ENCODE measurements at regions not wholly inside any gene's neighbourhood (a gene's known extent, or its start where the extent isn't known, plus 50 kb on each side); places are given as distances from the start of the nearest gene placed in this dataset.
A peak's percentile ranks its signal among the peaks of the same experiment; 100 is the strongest.
"Not testable (repeated sequence)": the region's sequence is repeated elsewhere in the genome, so short reads cannot be mapped to it uniquely, and the experiment has no call there.

- no peak for DNase-seq (ENCODE audit: low read depth, low spot score)
Observed at GRCh38 chr10:119996944-119997343, 104.4 kb downstream of the SEC23IP start.

- DNase-seq (ENCODE audit: low read depth, low spot score): no peak
Observed at GRCh38 chr10:119997429-119997828, 104.9 kb downstream of the SEC23IP start.

- DNase-seq (ENCODE audit: low read depth, low spot score): no peak
Observed at GRCh38 chr10:120002785-120003184, 110.3 kb downstream of the SEC23IP start.

- no peak for DNase-seq (ENCODE audit: low read depth, low spot score)
Observed at GRCh38 chr10:120005207-120006201, 113.0 kb downstream of the SEC23IP start.

- no peak for DNase-seq (ENCODE audit: low read depth, low spot score)
Observed at GRCh38 chr10:120007261-120007660, 114.7 kb downstream of the SEC23IP start.

GRCh38 chr10:120011359-120012130, 119.0 kb downstream of the SEC23IP start:
- DNase-seq (ENCODE audit: low read depth, low spot score): peak; percentile 25

GRCh38 chr10:120012131-120012400, 119.5 kb downstream of the SEC23IP start:
- DNase-seq (ENCODE audit: low read depth, low spot score): no peak

GRCh38 chr10:120012566-120012965, 120.0 kb downstream of the SEC23IP start:
- DNase-seq (ENCODE audit: low read depth, low spot score): no peak

GRCh38 chr10:120014031-120014430, 121.5 kb downstream of the SEC23IP start:
- DNase-seq (ENCODE audit: low read depth, low spot score): no peak

- DNase-seq (ENCODE audit: low read depth, low spot score): no peak
Observed at GRCh38 chr10:120015064-120015463, 122.5 kb downstream of the SEC23IP start.

GRCh38 chr10:120016906-120017305, 124.4 kb downstream of the SEC23IP start:
- DNase-seq (ENCODE audit: low read depth, low spot score): no peak

- DNase-seq (ENCODE audit: low read depth, low spot score): no peak
Observed at GRCh38 chr10:120017733-120018417, 125.3 kb downstream of the SEC23IP start.

GRCh38 chr10:120018695-120019094, 126.2 kb downstream of the SEC23IP start:
- DNase-seq (ENCODE audit: low read depth, low spot score): no peak

- DNase-seq (ENCODE audit: low read depth, low spot score): no peak
Observed at GRCh38 chr10:120019568-120019967, 127.0 kb downstream of the SEC23IP start.

GRCh38 chr10:120022357-120022756, 129.8 kb downstream of the SEC23IP start:
- DNase-seq (ENCODE audit: low read depth, low spot score): no peak

GRCh38 chr10:120034236-120034635, 141.7 kb downstream of the SEC23IP start:
- DNase-seq (ENCODE audit: low read depth, low spot score): no peak

- no peak for DNase-seq (ENCODE audit: low read depth, low spot score)
Observed at GRCh38 chr10:120039046-120039445, 146.5 kb downstream of the SEC23IP start.

GRCh38 chr10:120039826-120040225, 147.3 kb downstream of the SEC23IP start:
- DNase-seq (ENCODE audit: low read depth, low spot score): no peak

GRCh38 chr10:120041807-120042559, 149.5 kb downstream of the SEC23IP start:
- DNase-seq (ENCODE audit: low read depth, low spot score): no peak

- DNase-seq (ENCODE audit: low read depth, low spot score): no peak
Observed at GRCh38 chr10:120042705-120043104, 150.2 kb downstream of the SEC23IP start.

- DNase-seq (ENCODE audit: low read depth, low spot score): not testable (repeated sequence)
Observed at GRCh38 chr10:120047373-120047772, 154.8 kb downstream of the SEC23IP start.
